ENCODE measurements at regions not wholly inside any gene's neighbourhood (a gene's known extent, or its start where the extent isn't known, plus 50 kb on each side); places are given as distances from the start of the nearest gene placed in this dataset.
"Not testable (repeated sequence)": the region's sequence is repeated elsewhere in the genome, so short reads cannot be mapped to it uniquely, and the experiment has no call there.

GRCh38 chr13:53447863-53448262, 419.2 kb downstream of the OLFM4 start:
- no peak overlapping the region for H3K4me3 ChIP-seq (ENCODE audit: low read length)
- TF ChIP-seq CTCF (conservative IDR thresholded peaks at IDR 0.05; ENCODE audit: low read depth, low read length), result no peak
- no peak for DNase-seq (ENCODE audit: low read depth)

- not testable (repeated sequence) for DNase-seq (ENCODE audit: low read depth); H3K4me3 ChIP-seq (ENCODE audit: low read length)
Observed at GRCh38 chr13:53452263-53452808, 423.7 kb downstream of the OLFM4 start.

- no peak overlapping the region for H3K4me3 ChIP-seq (ENCODE audit: low read length)
- DNase-seq (ENCODE audit: low read depth), result no peak
- no peak for TF ChIP-seq CTCF (conservative IDR thresholded peaks at IDR 0.05; ENCODE audit: low read depth, low read length)
Observed at GRCh38 chr13:53460796-53461195, 432.2 kb downstream of the OLFM4 start.

DNA sequence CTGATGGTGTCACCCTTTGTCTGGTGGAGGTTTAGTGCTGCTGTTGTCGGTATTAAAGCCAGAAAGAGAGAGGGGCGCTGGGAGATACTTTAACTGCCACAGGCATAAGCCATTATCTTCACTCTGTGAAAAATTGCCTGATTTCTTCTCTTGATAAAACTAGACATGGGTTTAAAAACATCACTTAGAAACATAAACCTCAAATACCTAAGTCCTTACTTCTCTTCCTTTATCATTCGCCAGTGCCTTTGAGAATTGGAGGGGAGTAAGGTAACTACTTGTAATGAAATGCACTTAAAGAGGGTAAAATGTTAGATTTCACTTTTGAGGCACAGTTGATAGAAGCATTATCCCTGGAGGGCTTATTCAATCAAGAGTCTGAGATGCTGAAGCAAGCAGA, 434.5 kb downstream of the OLFM4 start:
- H3K4me3 ChIP-seq (ENCODE audit: low read length), result no peak overlapping the region
- DNase-seq (ENCODE audit: low read depth), result no peak
- no peak for TF ChIP-seq CTCF (conservative IDR thresholded peaks at IDR 0.05; ENCODE audit: low read depth, low read length)

GRCh38 chr13:53466576-53466975, 438.0 kb downstream of the OLFM4 start:
- no peak overlapping the region for H3K4me3 ChIP-seq (ENCODE audit: low read length)
- no peak for DNase-seq (ENCODE audit: low read depth)
- no peak for TF ChIP-seq CTCF (conservative IDR thresholded peaks at IDR 0.05; ENCODE audit: low read depth, low read length)

DNA sequence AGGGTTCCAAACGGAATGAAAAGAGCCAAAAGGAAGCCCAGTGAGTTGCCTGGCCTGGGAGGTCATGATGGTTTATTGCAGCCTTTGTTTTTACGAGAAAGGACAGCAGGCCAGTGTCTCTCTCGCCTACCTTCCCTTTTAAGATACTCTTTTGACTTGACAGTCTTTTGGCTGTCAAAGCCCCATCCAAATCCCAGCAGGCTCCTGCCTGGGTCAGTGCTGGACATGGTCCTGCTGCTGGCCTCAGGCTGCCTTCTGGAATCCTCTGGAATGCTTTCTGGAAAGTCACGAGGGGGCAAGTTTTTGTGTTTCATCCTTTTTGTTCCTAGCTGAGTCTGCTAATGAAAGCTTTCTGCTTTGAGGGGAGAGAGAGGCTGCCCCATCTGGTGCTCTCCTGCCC, 444.8 kb downstream of the OLFM4 start:
- no peak for DNase-seq (ENCODE audit: low read depth)
- no peak overlapping the region for H3K4me3 ChIP-seq (ENCODE audit: low read length)
- no peak for TF ChIP-seq CTCF (conservative IDR thresholded peaks at IDR 0.05; ENCODE audit: low read depth, low read length)

DNA sequence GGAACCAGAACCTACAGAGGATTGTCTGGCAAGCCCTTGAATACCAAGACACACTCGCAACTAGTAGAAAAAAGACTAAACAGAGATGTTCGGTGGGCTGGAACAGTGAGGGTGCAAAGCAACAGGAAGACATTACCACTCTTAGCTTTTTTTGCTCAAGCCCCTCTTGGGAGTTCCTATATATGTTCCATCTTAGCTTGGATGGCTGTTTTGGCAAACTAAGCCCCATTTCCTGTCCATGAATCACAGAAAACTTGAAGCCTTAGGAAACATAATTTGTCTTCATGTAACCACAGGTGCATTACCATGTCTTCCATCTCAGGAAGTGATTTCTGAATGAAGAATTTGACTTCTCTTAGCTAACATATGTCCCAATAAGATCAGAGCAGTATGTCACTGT, 446.3 kb downstream of the OLFM4 start:
- no peak for DNase-seq (ENCODE audit: low read depth)
- TF ChIP-seq CTCF (conservative IDR thresholded peaks at IDR 0.05; ENCODE audit: low read depth, low read length), result no peak
- H3K4me3 ChIP-seq (ENCODE audit: low read length), result no peak overlapping the region

DNA sequence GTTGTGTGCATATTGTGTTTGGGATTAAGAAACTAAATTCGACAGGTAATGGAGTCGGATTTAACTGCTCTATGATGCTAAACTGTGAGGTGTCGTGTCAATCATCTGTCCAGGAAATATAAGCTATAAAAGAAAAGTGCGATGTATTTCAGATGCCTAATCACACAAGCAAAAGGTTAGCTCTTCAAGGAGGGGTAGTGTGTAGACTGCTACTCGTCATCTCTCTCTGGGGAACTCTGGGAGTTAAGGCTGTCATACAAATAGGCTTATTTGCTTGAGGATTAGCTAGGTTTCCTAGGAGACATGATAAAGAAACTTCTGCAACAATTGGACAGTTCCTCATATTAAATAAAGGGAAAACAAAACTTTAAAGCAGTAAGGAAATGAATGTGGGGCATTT, 462.1 kb downstream of the OLFM4 start:
- no peak for DNase-seq (ENCODE audit: low read depth)
- no peak for TF ChIP-seq CTCF (conservative IDR thresholded peaks at IDR 0.05; ENCODE audit: low read depth, low read length)

More for the DNA sequence above, 462.1 kb downstream of the OLFM4 start:
- H3K4me3 ChIP-seq (ENCODE audit: low read length), result no peak overlapping the region

All from retinal pigment epithelial cell (primary cell).